ENCODE measurements at regions not wholly inside any gene's neighbourhood (a gene's known extent, or its start where the extent isn't known, plus 50 kb on each side); places are given as distances from the start of the nearest gene placed in this dataset.
"Not testable (repeated sequence)": the region's sequence is repeated elsewhere in the genome, so short reads cannot be mapped to it uniquely, and the experiment has no call there.

GRCh38 chr6:73980096-73980495 is 284.1 kb downstream of the CD109 start:
- Histone ChIP-seq H3K27me3 (replicated peaks) (no peaks in the 10 kb centered on the region), H3K4me3 (ENCODE audit: low read depth, low read length) (no peak overlapping the region), H3K36me3 (replicated peaks) (no peaks in the 10 kb centered on the region), H3K27ac (no peak overlapping the region)
- no peak for DNase-seq
- in situ Hi-C loops (cut with HindIII; ENCODE audit: low pct_ligation_motif_present, low sequenced_read_pairs), result no loop called here
- TF ChIP-seq CTCF (IDR thresholded peaks at IDR 0.05; ENCODE audit: low read depth, low read length, missing control alignments), result no peak

- no peak for DNase-seq
- no peak overlapping the region for H3K4me3 ChIP-seq (ENCODE audit: low read depth, low read length)
- in situ Hi-C loops (cut with HindIII; ENCODE audit: low pct_ligation_motif_present, low sequenced_read_pairs), result no loop called here
- H3K27ac ChIP-seq, result no peak overlapping the region
- H3K36me3 ChIP-seq (replicated peaks), result no peaks in the 10 kb centered on the region
- TF ChIP-seq CTCF (IDR thresholded peaks at IDR 0.05; ENCODE audit: low read depth, low read length, missing control alignments), result no peak
- no peaks in the 10 kb centered on the region for H3K27me3 ChIP-seq (replicated peaks)
These were observed 282.3 kb downstream of the CD109 start for GRCh38 chr6:73978330-73978729.

- H3K4me3 ChIP-seq (ENCODE audit: low read depth, low read length); H3K36me3 ChIP-seq (replicated peaks); in situ Hi-C loops (cut with HindIII; ENCODE audit: low pct_ligation_motif_present, low sequenced_read_pairs): not testable (repeated sequence)
These were observed 276.5 kb downstream of the CD109 start for GRCh38 chr6:73972518-73972917.

GRCh38 chr6:73969971-73970970 is 274.3 kb downstream of the CD109 start:
- in situ Hi-C loops (cut with HindIII; ENCODE audit: low pct_ligation_motif_present, low sequenced_read_pairs), result no loop called here
- peak; percentile 48 for DNase-seq
- Histone ChIP-seq H3K4me3 (ENCODE audit: low read depth, low read length) (no peak overlapping the region), H3K27ac (no peak overlapping the region), H3K36me3 (replicated peaks) (no peaks in the 10 kb centered on the region), H3K27me3 (replicated peaks) (no peaks in the 10 kb centered on the region)
- TF ChIP-seq CTCF (IDR thresholded peaks at IDR 0.05; ENCODE audit: low read depth, low read length, missing control alignments), result peak; percentile 67

More at GRCh38 chr6:73972518-73972917, 276.5 kb downstream of the CD109 start:
- not testable (repeated sequence) for H3K27me3 ChIP-seq (replicated peaks); H3K27ac ChIP-seq; DNase-seq

- H3K27me3 ChIP-seq (replicated peaks), result no peaks in the 10 kb centered on the region
- in situ Hi-C loops (cut with HindIII; ENCODE audit: low pct_ligation_motif_present, low sequenced_read_pairs), result no loop called here
- H3K36me3 ChIP-seq (replicated peaks), result no peaks in the 10 kb centered on the region
- no peak for TF ChIP-seq CTCF (IDR thresholded peaks at IDR 0.05; ENCODE audit: low read depth, low read length, missing control alignments)
- H3K27ac ChIP-seq, result no peak overlapping the region
- no peak for DNase-seq
- no peak overlapping the region for H3K4me3 ChIP-seq (ENCODE audit: low read depth, low read length)
These were observed 272.3 kb downstream of the CD109 start for GRCh38 chr6:73968221-73968757.

- no peak for TF ChIP-seq CTCF (IDR thresholded peaks at IDR 0.05; ENCODE audit: low read depth, low read length, missing control alignments)
- no peaks in the 10 kb centered on the region for H3K27me3 ChIP-seq (replicated peaks)
- H3K27ac ChIP-seq, result no peak overlapping the region
- no peak for DNase-seq
- H3K4me3 ChIP-seq (ENCODE audit: low read depth, low read length), result no peak overlapping the region
- H3K36me3 ChIP-seq (replicated peaks), result no peaks in the 10 kb centered on the region
- in situ Hi-C loops (cut with HindIII; ENCODE audit: low pct_ligation_motif_present, low sequenced_read_pairs), result no loop called here
These were observed 269.6 kb downstream of the CD109 start for GRCh38 chr6:73965539-73966029.
